ENCODE measurements at regions not wholly inside any gene's neighbourhood (a gene's known extent, or its start where the extent isn't known, plus 50 kb on each side); places are given as distances from the start of the nearest gene placed in this dataset.

DNA sequence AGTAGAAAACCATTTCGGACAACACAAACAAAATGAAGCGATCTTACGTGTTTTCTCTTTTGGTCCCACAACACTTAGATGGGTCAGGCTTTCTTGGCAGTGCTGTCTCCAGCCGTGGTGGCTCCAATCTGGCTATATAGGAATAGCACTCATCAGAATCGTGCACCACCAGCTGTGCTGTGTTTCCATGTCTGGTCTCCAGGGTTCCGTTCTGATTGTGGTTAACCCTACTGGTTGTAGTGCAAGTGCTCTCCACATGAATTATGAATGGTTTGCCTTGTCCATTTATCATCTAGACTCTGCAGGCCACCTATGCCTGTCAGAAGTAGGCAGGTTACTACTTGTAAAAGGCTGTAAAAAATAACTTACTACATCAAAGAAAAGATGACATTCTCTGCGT is 536.3 kb downstream of the IQCM start:
- TF ChIP-seq, protein P1, sequence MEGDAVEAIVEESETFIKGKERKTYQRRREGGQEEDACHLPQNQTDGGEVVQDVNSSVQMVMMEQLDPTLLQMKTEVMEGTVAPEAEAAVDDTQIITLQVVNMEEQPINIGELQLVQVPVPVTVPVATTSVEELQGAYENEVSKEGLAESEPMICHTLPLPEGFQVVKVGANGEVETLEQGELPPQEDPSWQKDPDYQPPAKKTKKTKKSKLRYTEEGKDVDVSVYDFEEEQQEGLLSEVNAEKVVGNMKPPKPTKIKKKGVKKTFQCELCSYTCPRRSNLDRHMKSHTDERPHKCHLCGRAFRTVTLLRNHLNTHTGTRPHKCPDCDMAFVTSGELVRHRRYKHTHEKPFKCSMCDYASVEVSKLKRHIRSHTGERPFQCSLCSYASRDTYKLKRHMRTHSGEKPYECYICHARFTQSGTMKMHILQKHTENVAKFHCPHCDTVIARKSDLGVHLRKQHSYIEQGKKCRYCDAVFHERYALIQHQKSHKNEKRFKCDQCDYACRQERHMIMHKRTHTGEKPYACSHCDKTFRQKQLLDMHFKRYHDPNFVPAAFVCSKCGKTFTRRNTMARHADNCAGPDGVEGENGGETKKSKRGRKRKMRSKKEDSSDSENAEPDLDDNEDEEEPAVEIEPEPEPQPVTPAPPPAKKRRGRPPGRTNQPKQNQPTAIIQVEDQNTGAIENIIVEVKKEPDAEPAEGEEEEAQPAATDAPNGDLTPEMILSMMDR (IDR thresholded peaks at IDR 0.05): no peak
- no peak for TF ChIP-seq EZH2 (IDR thresholded peaks at IDR 0.05; ENCODE audit: borderline replicate concordance, insufficient read depth, low read depth, low read length, poor library complexity, severe bottlenecking)

All from B cell (primary cell).